ENCODE measurements at regions not wholly inside any gene's neighbourhood (a gene's known extent, or its start where the extent isn't known, plus 50 kb on each side); places are given as distances from the start of the nearest gene placed in this dataset.

GRCh38 chr2:63667132-63667700 is 78.5 kb downstream of the MDH1 start:
- TF ChIP-seq CTCF (conservative IDR thresholded peaks at IDR 0.05) = no peak; the same call in 1 of the 2 replicates
- no peak for TF ChIP-seq ZFX (IDR thresholded peaks at IDR 0.05)

All from C4-2B (cell line).